ENCODE measurements at regions not wholly inside any gene's neighbourhood (a gene's known extent, or its start where the extent isn't known, plus 50 kb on each side); places are given as distances from the start of the nearest gene placed in this dataset.

- TF ChIP-seq CTCF (conservative IDR thresholded peaks at IDR 0.05) = no peak
- TF ChIP-seq ZFX (IDR thresholded peaks at IDR 0.05) = no peak
Measured at GRCh38 chr18:52175406-52175805, 164.6 kb upstream of the DCC start.

All from C4-2B (cell line).